ENCODE measurements at regions not wholly inside any gene's neighbourhood (a gene's known extent, or its start where the extent isn't known, plus 50 kb on each side); places are given as distances from the start of the nearest gene placed in this dataset.

- Histone ChIP-seq H3K36me3 (no peaks in the 10 kb centered on the region), H3K27me3 (no peaks in the 10 kb centered on the region), H3K4me3 (replicated peaks in 1 of 3) (no peak overlapping the region), H3K4me1 (peaks cover 0 to 5% of the 10 kb centered on the region in 2 donors), H3K9me3 (no peaks in the 10 kb centered on the region), H3K27ac (no peak overlapping the region)
- TF ChIP-seq CTCF (IDR thresholded peaks at IDR 0.05) (no peak), POLR2A (IDR thresholded peaks at IDR 0.05) (no peak)
- DNase-seq, result no peak
- intact Hi-C loops (cut with DNase I), result no loop called here
- WGBS, 2 donors, result 77 to 97% methylated on average over 11 of the region's 11 CpGs
These were observed 81.7 kb upstream of the FAM20C start for GRCh38 chr7:110557-111232.

- no peaks in the 10 kb centered on the region for H3K27me3 ChIP-seq
- intact Hi-C loops (cut with DNase I), result no loop called here
- TF ChIP-seq POLR2A (IDR thresholded peaks at IDR 0.05) (no peak), CTCF (IDR thresholded peaks at IDR 0.05) (no peak)
- H3K4me3 ChIP-seq (replicated peaks in 1 of 3), result no peak overlapping the region
- DNase-seq, result no peak
- no peaks in the 10 kb centered on the region for H3K36me3 ChIP-seq
- no peaks in the 10 kb centered on the region for H3K9me3 ChIP-seq
- 96% methylated on average over 1 of the region's 1 CpG for WGBS, 2 donors
- H3K27ac ChIP-seq, result no peak overlapping the region
- peaks cover 0 to 5% of the 10 kb centered on the region in 2 donors for H3K4me1 ChIP-seq
These were observed 80.8 kb upstream of the FAM20C start for GRCh38 chr7:111591-111990.

GRCh38 chr7:112881-113280 lies 79.5 kb upstream of the FAM20C start:
- Histone ChIP-seq H3K4me3 (replicated peaks in 1 of 3) (no peak overlapping the region), H3K4me1 (peaks cover 0 to 5% of the 10 kb centered on the region in 2 donors), H3K27me3 (no peaks in the 10 kb centered on the region), H3K36me3 (no peaks in the 10 kb centered on the region), H3K9me3 (no peaks in the 10 kb centered on the region), H3K27ac (no peak overlapping the region)
- DNase-seq, result no peak
- WGBS, 2 donors, result 93% methylated on average over 5 of the region's 5 CpGs
- intact Hi-C loops (cut with DNase I), result no loop called here
- no peak for TF ChIP-seq POLR2A (IDR thresholded peaks at IDR 0.05)
- TF ChIP-seq CTCF (IDR thresholded peaks at IDR 0.05), result no peak

- intact Hi-C loops (cut with DNase I), result no loop called here
- no peaks in the 10 kb centered on the region for H3K27me3 ChIP-seq
- peaks cover 5 to 14% of the 10 kb centered on the region in 2 donors for H3K4me1 ChIP-seq
- TF ChIP-seq CTCF (IDR thresholded peaks at IDR 0.05) (no peak), POLR2A (IDR thresholded peaks at IDR 0.05) (no peak)
- H3K36me3 ChIP-seq, result no peaks in the 10 kb centered on the region
- no peak overlapping the region for H3K4me3 ChIP-seq (replicated peaks in 1 of 3)
- H3K27ac ChIP-seq, result no peak overlapping the region
- DNase-seq, result no peak
- no peaks in the 10 kb centered on the region for H3K9me3 ChIP-seq
- WGBS, 2 donors, result 61 to 64% methylated on average over 12 of the region's 12 CpGs
These were observed 77.0 kb upstream of the FAM20C start for GRCh38 chr7:115274-115911.

- no peak for DNase-seq
- Histone ChIP-seq H3K36me3 (no peaks in the 10 kb centered on the region), H3K27me3 (no peaks in the 10 kb centered on the region), H3K27ac (no peak overlapping the region), H3K4me3 (replicated peaks in 1 of 3) (no peak overlapping the region), H3K4me1 (peaks cover 13 to 23% of the 10 kb centered on the region in 2 donors), H3K9me3 (no peaks in the 10 kb centered on the region)
- no peak for TF ChIP-seq CTCF (IDR thresholded peaks at IDR 0.05)
- 92 to 95% methylated on average over 19 of the region's 19 CpGs for WGBS, 2 donors
- intact Hi-C loops (cut with DNase I), result no loop called here
These were observed 76.0 kb upstream of the FAM20C start for GRCh38 chr7:116188-116981.

Measured in thyroid gland (tissue), 4 donors.